ENCODE measurements at regions not wholly inside any gene's neighbourhood (a gene's known extent, or its start where the extent isn't known, plus 50 kb on each side); places are given as distances from the start of the nearest gene placed in this dataset.

DNA sequence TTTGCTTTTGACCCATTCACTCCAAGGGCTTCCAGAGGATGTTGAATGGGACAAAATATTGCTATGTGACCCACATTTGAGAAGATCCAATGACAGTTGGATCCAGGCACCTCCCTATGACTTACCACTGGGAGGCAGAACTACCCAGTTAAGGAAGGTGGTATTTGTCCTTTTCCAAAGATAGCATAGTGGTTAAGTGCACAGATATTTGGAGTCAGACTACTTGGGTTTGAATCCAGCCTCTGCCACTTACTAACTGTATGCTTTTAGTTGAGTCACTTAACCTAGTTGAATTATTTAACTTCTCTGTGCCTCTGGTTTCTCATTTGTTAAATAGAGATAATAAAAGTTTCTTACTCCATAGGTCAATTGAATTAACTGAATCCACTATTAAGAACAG, 74.5 kb upstream of the PALM2AKAP2 start:
- no peaks in the 10 kb centered on the region for H3K36me3 ChIP-seq (ENCODE audit: control insufficient read depth, insufficient read depth, low read length)
- no peak for DNase-seq (ENCODE audit: low read depth)
- TF ChIP-seq, protein P1, sequence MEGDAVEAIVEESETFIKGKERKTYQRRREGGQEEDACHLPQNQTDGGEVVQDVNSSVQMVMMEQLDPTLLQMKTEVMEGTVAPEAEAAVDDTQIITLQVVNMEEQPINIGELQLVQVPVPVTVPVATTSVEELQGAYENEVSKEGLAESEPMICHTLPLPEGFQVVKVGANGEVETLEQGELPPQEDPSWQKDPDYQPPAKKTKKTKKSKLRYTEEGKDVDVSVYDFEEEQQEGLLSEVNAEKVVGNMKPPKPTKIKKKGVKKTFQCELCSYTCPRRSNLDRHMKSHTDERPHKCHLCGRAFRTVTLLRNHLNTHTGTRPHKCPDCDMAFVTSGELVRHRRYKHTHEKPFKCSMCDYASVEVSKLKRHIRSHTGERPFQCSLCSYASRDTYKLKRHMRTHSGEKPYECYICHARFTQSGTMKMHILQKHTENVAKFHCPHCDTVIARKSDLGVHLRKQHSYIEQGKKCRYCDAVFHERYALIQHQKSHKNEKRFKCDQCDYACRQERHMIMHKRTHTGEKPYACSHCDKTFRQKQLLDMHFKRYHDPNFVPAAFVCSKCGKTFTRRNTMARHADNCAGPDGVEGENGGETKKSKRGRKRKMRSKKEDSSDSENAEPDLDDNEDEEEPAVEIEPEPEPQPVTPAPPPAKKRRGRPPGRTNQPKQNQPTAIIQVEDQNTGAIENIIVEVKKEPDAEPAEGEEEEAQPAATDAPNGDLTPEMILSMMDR (IDR thresholded peaks at IDR 0.05; ENCODE audit: insufficient read depth, low read length, poor library complexity, severe bottlenecking), result no peak
- no peaks in the 10 kb centered on the region for H3K27me3 ChIP-seq (ENCODE audit: control insufficient read depth, insufficient read depth, low read length)
- H3K4me3 ChIP-seq (ENCODE audit: low read depth, low read length), result no peak overlapping the region

DNA sequence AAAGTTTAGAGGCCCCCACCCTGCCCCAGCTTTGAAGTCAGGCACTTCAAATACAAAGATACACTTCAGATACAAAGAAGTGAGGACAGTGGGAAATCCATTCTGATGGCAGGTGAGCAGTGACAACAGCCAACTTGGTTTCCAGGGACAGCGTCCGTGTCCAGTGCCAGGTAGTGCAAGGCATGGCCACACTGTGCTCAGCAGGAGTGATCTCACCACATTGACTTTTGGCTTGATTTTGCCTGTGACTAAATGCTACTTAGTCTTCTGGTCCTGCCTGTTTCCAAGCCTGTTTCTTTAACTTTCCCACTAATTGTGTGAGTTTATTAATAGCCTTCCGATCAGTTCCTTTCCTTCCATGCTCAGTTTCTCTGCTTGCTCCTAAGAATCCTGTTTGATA, 72.6 kb upstream of the PALM2AKAP2 start:
- Histone ChIP-seq H3K27me3 (ENCODE audit: control insufficient read depth, insufficient read depth, low read length) (no peaks in the 10 kb centered on the region), H3K4me3 (ENCODE audit: low read depth, low read length) (no peak overlapping the region), H3K36me3 (ENCODE audit: control insufficient read depth, insufficient read depth, low read length) (no peaks in the 10 kb centered on the region)
- TF ChIP-seq, protein P1 (IDR thresholded peaks at IDR 0.05; ENCODE audit: insufficient read depth, low read length, poor library complexity, severe bottlenecking), result no peak
- DNase-seq (ENCODE audit: low read depth), result no peak

DNA sequence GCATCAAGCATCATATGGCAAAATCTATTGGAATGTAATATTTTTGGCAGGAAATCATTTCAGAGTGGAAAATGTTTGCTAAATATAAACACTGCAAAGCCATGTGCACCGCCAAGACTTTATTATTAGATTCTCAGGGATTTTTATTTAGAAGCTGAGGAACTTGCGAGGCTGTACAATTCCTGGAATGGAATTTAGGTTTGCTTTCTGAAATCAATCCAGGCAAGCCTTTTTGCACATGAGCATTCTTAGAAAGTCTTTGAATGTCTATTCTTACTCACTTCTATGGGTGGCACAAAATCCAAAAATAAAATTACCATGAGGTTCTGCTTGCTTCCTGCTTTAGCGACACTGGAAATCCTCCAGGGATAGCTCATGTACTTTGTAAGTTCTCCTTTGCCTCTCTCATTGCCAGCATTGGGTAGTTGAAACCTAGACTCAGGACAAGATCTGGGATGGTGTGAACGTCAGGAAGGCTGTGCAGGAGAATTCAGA, 71.5 kb upstream of the PALM2AKAP2 start:
- Histone ChIP-seq H3K36me3 (ENCODE audit: control insufficient read depth, insufficient read depth, low read length) (no peaks in the 10 kb centered on the region), H3K4me3 (ENCODE audit: low read depth, low read length) (no peak overlapping the region), H3K27me3 (ENCODE audit: control insufficient read depth, insufficient read depth, low read length) (no peaks in the 10 kb centered on the region)
- no peak for DNase-seq (ENCODE audit: low read depth)
- TF ChIP-seq, protein P1 (IDR thresholded peaks at IDR 0.05; ENCODE audit: insufficient read depth, low read length, poor library complexity, severe bottlenecking), result no peak

DNA sequence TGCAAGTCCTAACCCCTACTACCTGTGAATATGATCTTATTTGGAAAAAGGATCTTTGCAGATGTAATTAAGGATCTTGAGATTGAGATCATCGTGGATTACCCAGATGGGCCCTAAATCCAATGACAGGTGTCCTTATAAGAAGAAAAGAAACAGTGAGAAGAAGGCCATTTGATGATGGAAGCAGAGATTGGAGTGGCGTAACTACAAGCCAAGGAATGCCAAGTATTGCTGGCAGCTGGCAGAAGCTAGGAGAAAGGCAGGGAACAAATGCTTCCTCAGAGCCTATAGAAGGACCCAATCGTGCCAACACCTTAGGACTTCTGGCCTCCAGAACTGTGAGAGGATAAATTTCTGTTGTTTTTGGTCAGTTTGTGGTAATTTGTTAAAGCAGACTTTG, 70.1 kb upstream of the PALM2AKAP2 start:
- H3K36me3 ChIP-seq (ENCODE audit: control insufficient read depth, insufficient read depth, low read length), result no peaks in the 10 kb centered on the region
- DNase-seq (ENCODE audit: low read depth), result no peak
- H3K27me3 ChIP-seq (ENCODE audit: control insufficient read depth, insufficient read depth, low read length), result no peaks in the 10 kb centered on the region
- TF ChIP-seq, protein P1 (IDR thresholded peaks at IDR 0.05; ENCODE audit: insufficient read depth, low read length, poor library complexity, severe bottlenecking), result no peak
- H3K4me3 ChIP-seq (ENCODE audit: low read depth, low read length), result no peak overlapping the region

DNA sequence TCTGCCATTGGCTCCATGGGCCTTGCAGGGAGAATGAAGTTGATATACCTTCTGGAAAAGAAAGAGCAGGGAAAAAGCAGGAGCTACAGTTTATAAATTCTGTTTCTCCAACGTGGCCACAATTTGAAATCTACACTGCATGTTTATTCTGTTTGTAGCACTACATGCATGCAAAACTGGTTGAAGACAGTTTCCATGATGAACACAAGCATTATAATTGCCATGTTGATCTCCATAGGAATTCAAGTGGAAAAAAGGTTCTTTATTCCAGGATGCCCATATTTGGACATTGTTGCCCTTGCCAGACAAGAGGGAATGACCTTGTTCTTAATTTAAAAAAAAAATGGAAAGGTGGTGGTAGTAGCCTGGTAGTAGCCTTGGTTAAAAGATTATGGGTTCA, 69.2 kb upstream of the PALM2AKAP2 start:
- TF ChIP-seq, protein P1 (IDR thresholded peaks at IDR 0.05; ENCODE audit: insufficient read depth, low read length, poor library complexity, severe bottlenecking), result no peak
- Histone ChIP-seq H3K4me3 (ENCODE audit: low read depth, low read length) (no peak overlapping the region), H3K36me3 (ENCODE audit: control insufficient read depth, insufficient read depth, low read length) (no peaks in the 10 kb centered on the region), H3K27me3 (ENCODE audit: control insufficient read depth, insufficient read depth, low read length) (no peaks in the 10 kb centered on the region)
- DNase-seq (ENCODE audit: low read depth), result no peak

DNA sequence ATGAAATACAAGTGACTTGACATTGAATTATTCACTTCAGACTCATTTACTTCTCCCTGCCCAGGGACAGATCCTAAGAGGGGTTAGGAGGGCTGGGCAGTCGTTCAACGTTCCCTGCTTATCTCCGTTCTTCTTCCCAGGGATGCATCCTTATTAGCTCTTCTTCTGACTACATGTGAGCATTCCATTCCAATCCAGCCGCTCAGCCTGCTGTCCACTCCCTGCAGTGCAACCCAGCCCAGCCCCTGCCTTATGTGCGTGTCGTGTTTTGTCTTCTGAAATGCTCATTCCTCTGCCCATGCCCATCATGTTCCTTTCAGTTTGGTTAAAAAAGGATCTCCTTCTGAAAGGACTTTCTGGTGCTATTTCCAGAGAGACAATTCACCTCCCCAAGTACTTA, 64.7 kb upstream of the PALM2AKAP2 start:
- TF ChIP-seq, protein P1 (IDR thresholded peaks at IDR 0.05; ENCODE audit: insufficient read depth, low read length, poor library complexity, severe bottlenecking), result no peak

More for the DNA sequence above, 64.7 kb upstream of the PALM2AKAP2 start:
- DNase-seq (ENCODE audit: low read depth), result no peak
- no peaks in the 10 kb centered on the region for H3K27me3 ChIP-seq (ENCODE audit: control insufficient read depth, insufficient read depth, low read length)
- H3K36me3 ChIP-seq (ENCODE audit: control insufficient read depth, insufficient read depth, low read length), result no peaks in the 10 kb centered on the region
- no peak overlapping the region for H3K4me3 ChIP-seq (ENCODE audit: low read depth, low read length)

All from kidney epithelial cell (primary cell).